KMS-11 (cell line): ENCODE measurements at regions not wholly inside any gene's neighbourhood (a gene's known extent, or its start where the extent isn't known, plus 50 kb on each side); places are given as distances from the start of the nearest gene placed in this dataset.

Experiments used
- H2AFZ ChIP-seq: fragments of 200-600 bp; sonication (generic); 2 replicates; pipeline ENCODE4 v1.6.1; 2016; ENCODE audit warnings: antibody characterized with exemption, mixed run types, low read depth
- H3K27ac ChIP-seq: fragments of 200-600 bp; sonication (generic); 2 replicates; pipeline ENCODE4 v1.6.1; 2016; ENCODE audit warnings: mild to moderate bottlenecking, mixed run types
- H3K27me3 ChIP-seq: fragments of 200-600 bp; sonication (generic); 2 replicates; pipeline ENCODE4 v1.6.1; 2017; ENCODE audit warnings: mild to moderate bottlenecking, low read depth, mixed run types, moderate library complexity; ENCODE audit not compliant: insufficient read depth
- H3K36me3 ChIP-seq: fragments of 200-600 bp; sonication (generic); 2 replicates; pipeline ENCODE4 v1.6.1; 2017; ENCODE audit warnings: mild to moderate bottlenecking, mixed run types; ENCODE audit not compliant: insufficient read depth
- H3K4me1 ChIP-seq: fragments of 200-600 bp; sonication (generic); 2 replicates; pipeline ENCODE4 v1.6.1; 2016; ENCODE audit warnings: mild to moderate bottlenecking, low read depth, mixed run types; ENCODE audit not compliant: poor library complexity, severe bottlenecking
- H3K4me2 ChIP-seq: fragments of 200-600 bp; sonication (generic); 2 replicates; pipeline ENCODE4 v1.7.0; 2016; ENCODE audit warnings: mild to moderate bottlenecking, mixed run types
- H3K4me3 ChIP-seq: fragments of 200-600 bp; sonication (generic); IDR thresholded peaks from 2 replicates; pipeline ENCODE4 v1.6.1; 2017; ENCODE audit warnings: low read depth, low read length, mixed read lengths; ENCODE audit not compliant: insufficient read depth
- H3K79me2 ChIP-seq: fragments of 200-600 bp; sonication (generic); 2 replicates; pipeline ENCODE4 v1.6.1; 2016; ENCODE audit warnings: low read depth, mixed run types; ENCODE audit not compliant: insufficient read depth
- H3K9ac ChIP-seq: fragments of 200-600 bp; sonication (generic); 2 replicates; pipeline ENCODE4 v1.6.1; 2016; ENCODE audit warnings: mild to moderate bottlenecking, mixed run types
- H4K20me1 ChIP-seq: fragments of 200-600 bp; sonication (generic); 2 replicates; pipeline ENCODE4 v1.6.1; 2016; ENCODE audit warnings: mild to moderate bottlenecking, mixed run types; ENCODE audit not compliant: insufficient read depth
- CTCF ChIP-seq: fragments of 200-600 bp; sonication (generic); conservative IDR thresholded peaks from 2 replicates; pipeline ENCODE4 v1.6.1; 2017; ENCODE audit warnings: low read depth, mild to moderate bottlenecking, antibody characterized with exemption, low read length, moderate library complexity, mixed read lengths

GRCh38 chr6:137738931-137739504, 128.0 kb upstream of the TNFAIP3 start:
- peaks cover 30% of the 10 kb centered on the region for H3K4me1 ChIP-seq
- H3K79me2 ChIP-seq, result no peaks in the 10 kb centered on the region
- H3K27ac ChIP-seq, result no peak overlapping the region
- H3K4me3 ChIP-seq, result no peak overlapping the region
- H3K27me3 ChIP-seq, result peaks cover 42% of the 10 kb centered on the region; the same call in 1 of the 2 replicates
- no peaks in the 10 kb centered on the region for H3K36me3 ChIP-seq
- no peak overlapping the region for H3K9ac ChIP-seq
- no peak overlapping the region for H2AFZ ChIP-seq
- H3K4me2 ChIP-seq, result no peak overlapping the region
- no peaks in the 10 kb centered on the region for H4K20me1 ChIP-seq
- no peak for TF ChIP-seq CTCF

GRCh38 chr6:137739544-137739943, 127.5 kb upstream of the TNFAIP3 start:
- Histone ChIP-seq H3K79me2 (no peaks in the 10 kb centered on the region), H4K20me1 (no peaks in the 10 kb centered on the region), H3K27ac (no peak overlapping the region), H2AFZ (no peak overlapping the region), H3K9ac (no peak overlapping the region), H3K36me3 (no peaks in the 10 kb centered on the region), H3K4me3 (no peak overlapping the region), H3K27me3 (peaks cover 45% of the 10 kb centered on the region), H3K4me2 (no peak overlapping the region), H3K4me1 (peaks cover 35% of the 10 kb centered on the region)
- no peak for TF ChIP-seq CTCF

GRCh38 chr6:137740091-137740755, 126.8 kb upstream of the TNFAIP3 start:
- H3K4me2 ChIP-seq, result no peak overlapping the region
- no peak overlapping the region for H3K4me3 ChIP-seq
- H3K36me3 ChIP-seq, result no peaks in the 10 kb centered on the region
- no peaks in the 10 kb centered on the region for H4K20me1 ChIP-seq
- H2AFZ ChIP-seq, result no peak overlapping the region
- no peak overlapping the region for H3K27ac ChIP-seq
- H3K9ac ChIP-seq, result no peak overlapping the region
- no peak for TF ChIP-seq CTCF
- no peaks in the 10 kb centered on the region for H3K79me2 ChIP-seq
- H3K27me3 ChIP-seq, result peaks cover 45% of the 10 kb centered on the region
- peaks cover 37% of the 10 kb centered on the region for H3K4me1 ChIP-seq

- Histone ChIP-seq H3K27me3 (peaks cover 50% of the 10 kb centered on the region), H3K4me3 (no peak overlapping the region), H3K79me2 (no peaks in the 10 kb centered on the region), H2AFZ (no peak overlapping the region), H3K36me3 (no peaks in the 10 kb centered on the region), H4K20me1 (no peaks in the 10 kb centered on the region), H3K4me1 (peaks cover 35% of the 10 kb centered on the region), H3K27ac (no peak overlapping the region), H3K4me2 (no peak overlapping the region), H3K9ac (no peak overlapping the region)
- no peak for TF ChIP-seq CTCF
Observed at GRCh38 chr6:137740967-137741761, 125.9 kb upstream of the TNFAIP3 start.
